NCI-H69 (cell line): ENCODE measurements at regions not wholly inside any gene's neighbourhood (a gene's known extent, or its start where the extent isn't known, plus 50 kb on each side); places are given as distances from the start of the nearest gene placed in this dataset.
A peak's percentile ranks its signal among the peaks of the same experiment; 100 is the strongest.

ENCODE experiments used
- DNase-seq: peaks from one replicate; lab custom pipeline; 2025; lab: John Stamatoyannopoulos, UW

DNA sequence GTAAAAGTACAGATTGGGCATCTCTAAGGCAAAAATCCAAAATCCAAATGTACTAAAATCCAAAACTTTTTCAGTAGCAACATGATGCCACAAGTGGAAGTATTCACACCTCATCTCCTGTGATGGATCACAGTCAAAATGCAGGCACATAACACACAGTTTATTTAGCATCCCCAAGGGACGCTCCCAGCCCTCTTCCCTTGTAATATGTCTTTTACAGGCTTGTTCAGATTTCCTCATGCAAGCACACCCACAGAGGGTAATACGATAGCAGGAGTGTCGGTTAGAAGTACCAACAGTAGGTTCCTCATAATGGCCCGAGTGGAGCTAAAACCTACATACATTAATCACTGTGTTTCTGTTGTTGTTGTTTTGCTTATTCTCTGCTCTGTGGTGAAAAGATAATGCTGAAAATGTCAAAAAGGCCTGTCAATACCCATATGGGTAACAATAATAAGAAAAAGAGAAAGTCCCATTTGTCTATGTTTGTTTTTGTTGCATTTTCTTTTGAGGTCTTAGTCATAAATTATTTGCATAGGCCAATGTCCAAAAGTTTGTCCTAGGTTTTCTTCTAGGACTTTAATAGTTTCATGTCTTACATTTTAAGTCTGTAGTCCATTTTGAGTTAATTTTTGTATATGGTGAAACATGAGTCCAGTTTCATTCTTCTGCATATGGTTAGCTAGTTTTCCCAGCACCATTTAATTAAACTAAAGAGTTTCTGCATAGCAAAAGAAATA, 133.1 kb downstream of the LRIG3 start:
- peak; percentile 97 for DNase-seq

GRCh38 chr12:58794859-58795258, 125.4 kb downstream of the LRIG3 start:
- DNase-seq = no peak

DNA sequence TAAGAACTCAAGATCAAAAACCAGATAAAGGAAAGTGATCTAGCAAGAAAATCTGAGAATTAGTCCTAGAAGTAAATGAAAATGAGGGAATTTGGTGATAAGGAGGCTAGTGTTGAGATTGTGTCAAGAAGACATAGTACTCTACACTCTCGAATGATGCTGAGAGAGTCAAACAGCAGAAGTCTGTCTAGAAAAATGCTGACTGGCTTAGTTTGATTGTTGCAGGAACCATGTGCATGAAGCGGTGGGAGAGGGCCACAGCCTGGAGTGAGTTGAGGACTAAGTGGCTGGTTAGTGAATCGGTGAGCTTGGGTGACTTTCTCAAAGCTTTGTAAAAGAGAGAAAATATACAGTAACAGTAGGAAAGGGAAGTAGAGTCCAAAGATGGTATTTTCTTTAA, 124.5 kb downstream of the LRIG3 start:
- no peak for DNase-seq

GRCh38 chr12:58801986-58802385, 118.3 kb downstream of the LRIG3 start:
- no peak for DNase-seq

DNA sequence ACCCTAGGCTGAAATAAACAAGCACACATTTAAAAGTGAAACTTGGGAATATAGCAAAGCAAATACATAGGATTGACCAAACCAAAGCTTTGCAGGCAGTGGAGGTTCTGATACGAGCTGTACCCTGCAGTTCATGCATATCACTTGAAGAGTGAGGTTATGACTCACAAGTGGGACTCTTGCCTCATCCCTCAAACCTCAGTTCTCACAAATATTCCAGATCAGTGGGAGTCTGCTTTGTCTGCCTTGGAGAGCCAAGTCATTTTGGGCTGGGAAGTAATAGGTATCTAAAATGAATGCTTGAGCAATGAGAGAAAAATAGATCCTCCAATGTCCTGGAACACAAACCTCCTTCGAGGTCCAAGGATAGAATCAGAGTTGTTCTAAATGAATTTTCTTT, 116.4 kb downstream of the LRIG3 start:
- peak; percentile 10 for DNase-seq

DNA sequence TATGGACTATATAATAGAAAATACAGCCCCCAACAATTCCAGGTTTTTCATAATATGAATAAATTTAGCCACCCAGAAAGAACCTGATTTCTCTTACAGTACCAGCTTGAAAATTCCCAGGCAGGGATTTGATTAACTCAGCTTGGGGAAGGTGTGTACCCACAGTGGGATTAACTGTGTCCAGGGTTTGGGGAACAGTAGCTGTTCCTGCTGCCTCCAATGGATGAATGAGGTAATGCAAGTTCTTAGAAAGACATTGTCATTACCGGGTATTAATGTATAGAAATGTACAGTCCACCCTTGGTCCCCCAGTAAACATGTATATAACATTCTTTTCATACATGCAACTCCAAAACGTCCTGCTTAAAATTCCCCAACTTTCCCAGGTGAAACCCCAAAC, 115.6 kb downstream of the LRIG3 start:
- DNase-seq = peak; percentile 57

DNA sequence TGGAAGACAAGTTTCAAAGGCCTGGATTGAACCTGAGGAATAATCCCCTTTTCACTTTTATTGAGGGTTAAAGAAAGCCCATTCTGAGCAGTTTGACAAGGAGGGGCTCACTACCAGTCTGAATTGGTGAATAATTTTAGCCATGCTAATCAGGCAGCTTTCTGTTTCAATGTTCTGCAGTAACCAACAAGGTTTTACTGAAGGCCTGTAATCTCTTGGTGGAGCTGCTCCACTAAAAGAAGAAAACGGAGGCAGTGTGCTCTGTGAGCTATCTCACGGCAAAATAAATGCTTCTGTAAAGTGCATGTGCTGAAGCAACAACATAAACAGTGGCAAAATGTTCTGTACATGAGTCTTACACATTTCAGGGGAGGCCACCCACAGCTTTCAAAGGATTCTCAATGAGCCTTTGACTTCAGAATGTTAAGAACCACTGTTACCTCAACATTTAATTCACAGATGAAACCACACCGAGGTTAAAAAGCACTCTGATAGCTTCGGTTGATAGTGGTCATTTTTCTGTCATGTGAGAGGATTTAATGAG, 111.2 kb downstream of the LRIG3 start:
- DNase-seq = no peak

- DNase-seq = no peak
Measured at GRCh38 chr12:58811346-58811745, 109.0 kb downstream of the LRIG3 start.

GRCh38 chr12:58812214-58812613, 108.1 kb downstream of the LRIG3 start:
- peak; percentile 68 for DNase-seq

DNA sequence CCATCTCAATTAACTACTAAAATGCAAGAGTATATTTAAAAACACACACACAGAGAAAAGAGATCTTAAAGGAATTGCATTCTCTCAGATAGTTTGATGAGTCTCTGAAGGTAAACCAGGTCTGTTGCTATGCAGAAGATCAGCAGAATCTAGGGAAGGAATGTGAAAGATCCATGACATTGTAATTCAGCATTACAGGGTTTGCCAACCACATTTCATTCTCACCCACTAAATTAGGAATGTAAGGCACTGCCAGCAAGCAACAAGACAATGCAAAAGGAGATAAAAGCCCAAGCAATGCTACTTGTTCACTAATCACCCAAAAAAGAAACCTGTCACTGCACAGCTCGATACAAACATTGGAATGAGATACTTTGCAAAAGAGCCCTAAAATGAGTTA, 106.3 kb downstream of the LRIG3 start:
- DNase-seq = no peak

DNA sequence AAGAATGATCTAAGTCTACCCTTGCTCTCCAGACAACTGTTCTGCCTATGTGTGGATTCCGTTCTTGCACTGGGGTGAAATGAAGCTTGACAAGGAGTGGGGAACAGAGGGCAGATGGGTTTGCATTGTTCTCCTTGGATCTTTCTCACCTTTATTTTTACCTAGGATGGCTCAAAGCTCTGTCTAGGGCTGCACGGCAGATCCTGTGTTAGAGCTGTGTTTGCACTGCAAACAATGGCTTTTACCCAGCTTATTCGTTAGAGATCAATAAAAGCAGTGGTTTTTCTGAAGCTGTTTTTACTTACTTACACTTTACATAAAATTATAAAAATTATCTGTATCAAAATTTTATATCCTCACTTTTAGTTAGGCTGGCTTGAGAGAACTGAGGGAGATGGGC, 105.1 kb downstream of the LRIG3 start:
- DNase-seq = no peak

GRCh38 chr12:58818546-58818945, 101.8 kb downstream of the LRIG3 start:
- no peak for DNase-seq

GRCh38 chr12:58819345-58819744, 101.0 kb downstream of the LRIG3 start:
- DNase-seq = no peak

DNA sequence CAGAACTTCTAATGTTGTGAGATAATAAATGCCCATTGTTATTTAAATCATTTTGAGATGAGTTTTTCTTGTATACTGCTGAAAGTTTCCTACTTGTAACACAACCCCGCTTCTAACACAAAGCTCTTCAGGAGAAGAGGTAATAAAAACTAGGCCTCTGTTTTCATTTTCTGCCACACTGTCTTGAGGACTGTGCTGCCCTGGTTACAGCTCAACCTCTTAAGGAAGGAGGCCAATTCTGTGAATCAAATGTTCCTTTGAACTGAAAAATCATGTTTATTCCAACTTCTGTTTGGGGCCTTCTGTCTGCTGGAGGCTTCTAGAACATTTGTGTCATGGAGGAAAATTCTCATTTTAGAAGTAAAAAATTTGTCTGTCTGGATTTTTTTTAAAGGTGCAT, 100.3 kb downstream of the LRIG3 start:
- no peak for DNase-seq
